OCI-LY1 (cell line): ENCODE measurements at regions not wholly inside any gene's neighbourhood (a gene's known extent, or its start where the extent isn't known, plus 50 kb on each side); places are given as distances from the start of the nearest gene placed in this dataset.

Source experiments
- H2AFZ ChIP-seq: fragments of 200-600 bp; sonication (generic), shearing (Covaris generic); 2 replicates; pipeline ENCODE4 v1.6.0; 2014; ENCODE audit warnings: antibody characterized with exemption, mild to moderate bottlenecking, low read length
- H3F3A ChIP-seq: fragments of 200-600 bp; sonication (generic), shearing (Covaris generic); 2 replicates; pipeline ENCODE4 v1.6.0; 2014; ENCODE audit warnings: mild to moderate bottlenecking, antibody characterized with exemption, low read length, moderate library complexity; ENCODE audit not compliant: insufficient read depth
- H3K27ac ChIP-seq: fragments of 200-600 bp; sonication (generic); 2 replicates; pipeline ENCODE4 v1.5.1; 2014; ENCODE audit warnings: low read length, mixed run types, mild to moderate bottlenecking, low read depth; ENCODE audit not compliant: poor library complexity, severe bottlenecking
- H3K27me3 ChIP-seq: fragments of 200-600 bp; sonication (generic); 2 replicates; pipeline ENCODE4 v1.6.0; 2014; ENCODE audit warnings: antibody characterized with exemption, mild to moderate bottlenecking, low read length, moderate library complexity; ENCODE audit not compliant: insufficient read depth
- H3K36me3 ChIP-seq: fragments of 200-600 bp; sonication (generic); 2 replicates; pipeline ENCODE4 v1.6.1; 2014; ENCODE audit warnings: mild to moderate bottlenecking, antibody characterized with exemption, low read length, moderate library complexity, mixed read lengths; ENCODE audit not compliant: insufficient read depth
- H3K4me1 ChIP-seq: fragments of 200-600 bp; sonication (generic); 2 replicates; pipeline ENCODE4 v1.5.1; 2014; ENCODE audit warnings: mild to moderate bottlenecking, low read length, moderate library complexity; ENCODE audit not compliant: insufficient read depth, severe bottlenecking
- H3K4me2 ChIP-seq: fragments of 200-600 bp; sonication (generic), shearing (Covaris generic); 2 replicates; pipeline ENCODE4 v1.6.1; 2014; ENCODE audit warnings: low read length
- H3K4me3 ChIP-seq: fragments of 200-600 bp; sonication (generic); 2 replicates; pipeline ENCODE4 v1.5.1; 2014; ENCODE audit warnings: low read length, low read depth, mild to moderate bottlenecking, mixed read lengths; ENCODE audit not compliant: poor library complexity, severe bottlenecking
- H3K79me2 ChIP-seq: fragments of 200-600 bp; shearing (Covaris generic); 2 replicates; pipeline ENCODE4 v1.6.1; 2016; ENCODE audit warnings: mixed run types, low read length, mixed read lengths; ENCODE audit not compliant: insufficient read depth
- H3K9ac ChIP-seq: fragments of 200-600 bp; sonication (generic), shearing (Covaris generic); 2 replicates; pipeline ENCODE4 v1.6.1; 2014; ENCODE audit warnings: mild to moderate bottlenecking, low read length, mixed read lengths
- H3K9me2 ChIP-seq: fragments of 200-600 bp; sonication (generic), shearing (Covaris generic); 2 replicates; pipeline ENCODE4 v1.6.1; 2014; ENCODE audit warnings: low read depth, mild to moderate bottlenecking, low read length, mixed read lengths
- H3K9me3 ChIP-seq: fragments of 200-600 bp; shearing (Covaris generic); 2 replicates; pipeline ENCODE4 v1.6.1; 2014; ENCODE audit warnings: low read length, mixed read lengths
- H4K20me1 ChIP-seq: fragments of 200-600 bp; sonication (generic), shearing (Covaris generic); 2 replicates; pipeline ENCODE4 v1.6.0; 2016; ENCODE audit warnings: mild to moderate bottlenecking, low read length; ENCODE audit not compliant: insufficient read depth
- EZH2 ChIP-seq: fragments of 200-600 bp; sonication (generic), shearing (Covaris generic); IDR thresholded peaks from 2 replicates; pipeline ENCODE4 v1.8.0; 2017; ENCODE audit warnings: borderline replicate concordance, mixed run types, mild to moderate bottlenecking, antibody characterized with exemption, low read length, moderate library complexity, mixed read lengths
- TF ChIP-seq, protein P1 (sequence below): fragments of 200-600 bp; sonication (generic), shearing (Covaris generic); IDR thresholded peaks from 2 replicates; pipeline ENCODE4 v1.5.1; 2017; ENCODE audit warnings: mild to moderate bottlenecking, antibody characterized with exemption, low read length, moderate library complexity, mixed read lengths

DNA sequence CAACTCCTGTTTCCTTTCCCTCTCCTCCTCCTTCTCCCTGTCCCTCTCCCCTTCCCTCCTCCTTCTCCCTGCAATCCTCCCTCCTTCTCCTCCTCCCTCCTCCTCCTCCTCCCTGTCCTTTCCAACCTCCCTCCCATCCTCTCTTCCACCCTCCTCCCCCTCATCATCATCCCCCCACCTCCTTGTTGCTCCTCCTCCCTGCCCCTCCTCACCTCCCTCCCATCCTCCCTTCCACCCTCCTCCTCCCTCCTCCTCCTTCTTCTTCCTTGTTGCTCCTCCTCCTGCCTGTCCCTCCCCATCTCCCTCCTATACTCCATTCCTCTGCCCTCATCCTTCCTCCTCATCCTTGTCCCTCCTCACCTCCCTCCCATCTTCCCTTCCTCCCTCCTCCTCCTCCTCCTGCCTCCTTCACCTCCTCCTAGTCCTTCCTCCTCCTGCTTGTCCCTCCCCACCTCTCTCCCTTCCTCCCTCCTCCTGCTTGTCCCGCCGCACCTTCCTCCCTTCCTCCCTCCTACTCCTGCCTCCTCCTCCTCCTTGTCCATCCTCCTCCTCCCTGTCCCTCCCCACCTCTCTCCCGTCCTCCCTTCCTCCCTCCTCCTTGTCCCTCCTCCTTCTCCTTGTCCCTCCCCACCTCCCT is 222.5 kb downstream of the IRF8 start:
- Histone ChIP-seq H3K4me2 (no peak overlapping the region), H3F3A (no peaks in the 10 kb centered on the region), H3K79me2 (no peaks in the 10 kb centered on the region), H3K27me3 (peaks cover 8% of the 10 kb centered on the region; the same call in 1 of the 2 replicates), H4K20me1 (no peaks in the 10 kb centered on the region), H3K9me2 (no peaks in the 10 kb centered on the region), H2AFZ (no peak overlapping the region), H3K4me3 (no peak overlapping the region), H3K27ac (no peak overlapping the region), H3K9ac (no peak overlapping the region), H3K4me1 (no peaks in the 10 kb centered on the region), H3K36me3 (no peaks in the 10 kb centered on the region), H3K9me3 (no peaks in the 10 kb centered on the region)
- no peak for TF ChIP-seq EZH2
- TF ChIP-seq, protein P1, sequence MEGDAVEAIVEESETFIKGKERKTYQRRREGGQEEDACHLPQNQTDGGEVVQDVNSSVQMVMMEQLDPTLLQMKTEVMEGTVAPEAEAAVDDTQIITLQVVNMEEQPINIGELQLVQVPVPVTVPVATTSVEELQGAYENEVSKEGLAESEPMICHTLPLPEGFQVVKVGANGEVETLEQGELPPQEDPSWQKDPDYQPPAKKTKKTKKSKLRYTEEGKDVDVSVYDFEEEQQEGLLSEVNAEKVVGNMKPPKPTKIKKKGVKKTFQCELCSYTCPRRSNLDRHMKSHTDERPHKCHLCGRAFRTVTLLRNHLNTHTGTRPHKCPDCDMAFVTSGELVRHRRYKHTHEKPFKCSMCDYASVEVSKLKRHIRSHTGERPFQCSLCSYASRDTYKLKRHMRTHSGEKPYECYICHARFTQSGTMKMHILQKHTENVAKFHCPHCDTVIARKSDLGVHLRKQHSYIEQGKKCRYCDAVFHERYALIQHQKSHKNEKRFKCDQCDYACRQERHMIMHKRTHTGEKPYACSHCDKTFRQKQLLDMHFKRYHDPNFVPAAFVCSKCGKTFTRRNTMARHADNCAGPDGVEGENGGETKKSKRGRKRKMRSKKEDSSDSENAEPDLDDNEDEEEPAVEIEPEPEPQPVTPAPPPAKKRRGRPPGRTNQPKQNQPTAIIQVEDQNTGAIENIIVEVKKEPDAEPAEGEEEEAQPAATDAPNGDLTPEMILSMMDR, result no peak

DNA sequence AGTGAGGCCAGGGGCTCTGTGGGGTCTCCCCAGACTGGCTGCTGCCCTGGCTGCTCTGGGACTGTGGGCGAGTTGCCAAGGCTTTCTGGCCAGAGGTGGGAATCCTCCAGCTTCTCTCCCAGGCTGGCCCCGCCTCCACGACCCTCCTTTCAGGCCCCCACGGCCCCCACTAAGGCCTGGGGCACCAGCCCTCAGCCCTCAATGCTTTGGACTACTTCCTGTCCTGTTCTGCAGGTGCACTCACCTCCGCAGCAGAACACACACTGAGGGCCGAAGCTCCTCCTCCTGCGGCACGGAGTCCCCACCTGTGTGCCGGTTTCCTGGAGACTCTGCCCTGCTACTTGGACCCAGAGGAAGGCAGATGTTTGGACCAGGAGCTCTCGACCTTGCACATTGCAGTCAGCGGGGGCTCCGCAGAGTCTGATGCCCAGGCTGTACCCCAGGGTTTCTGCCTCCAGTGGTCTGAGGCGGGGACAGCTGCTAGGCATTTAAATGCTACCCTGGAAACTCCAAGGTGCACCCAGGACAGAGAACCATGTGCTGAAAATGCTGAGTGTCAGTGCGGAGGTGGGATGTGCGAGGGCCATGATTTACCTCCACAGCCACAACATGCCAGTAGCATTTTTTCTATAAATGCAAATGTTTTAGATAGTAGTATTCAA is 223.8 kb downstream of the IRF8 start:
- Histone ChIP-seq H3K4me1 (no peaks in the 10 kb centered on the region), H3K36me3 (no peaks in the 10 kb centered on the region), H3K79me2 (no peaks in the 10 kb centered on the region), H3K27ac (no peak overlapping the region), H3K9me3 (no peaks in the 10 kb centered on the region), H3K27me3 (peaks cover 12% of the 10 kb centered on the region; the same call in 1 of the 2 replicates), H3K9me2 (no peaks in the 10 kb centered on the region), H2AFZ (no peak overlapping the region), H3F3A (no peaks in the 10 kb centered on the region), H3K4me2 (no peak overlapping the region), H4K20me1 (no peaks in the 10 kb centered on the region), H3K9ac (no peak overlapping the region), H3K4me3 (no peak overlapping the region)
- no peak for TF ChIP-seq EZH2
- TF ChIP-seq, protein P1, result no peak

DNA sequence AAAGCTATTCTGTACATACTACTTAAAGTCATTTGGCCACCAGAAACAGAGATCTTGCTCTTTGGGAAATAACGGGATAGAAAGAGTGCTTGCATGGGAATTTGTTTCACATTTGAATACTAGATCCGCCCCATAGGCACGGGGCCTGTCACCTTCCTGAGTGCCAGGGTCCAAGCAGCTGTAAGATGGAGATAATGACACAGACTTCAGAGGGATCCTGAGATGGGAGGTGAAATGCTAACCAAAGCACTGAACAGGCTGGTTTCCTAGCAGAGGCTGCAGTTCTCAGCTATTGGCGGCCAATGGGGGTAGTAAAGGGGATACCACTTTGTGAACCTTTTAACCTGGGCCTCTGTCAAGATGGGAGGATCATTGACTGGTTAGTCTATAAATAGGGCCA is 225.4 kb downstream of the IRF8 start:
- peaks cover 12% of the 10 kb centered on the region; the same call in 1 of the 2 replicates for H3K27me3 ChIP-seq
- no peaks in the 10 kb centered on the region for H4K20me1 ChIP-seq
- no peaks in the 10 kb centered on the region for H3K4me1 ChIP-seq
- H3K9ac ChIP-seq, result no peak overlapping the region
- no peaks in the 10 kb centered on the region for H3K9me2 ChIP-seq
- H3K4me3 ChIP-seq, result no peak overlapping the region
- TF ChIP-seq, protein P1, result no peak
- TF ChIP-seq EZH2, result no peak
- H3K4me2 ChIP-seq, result no peak overlapping the region
- H3F3A ChIP-seq, result no peaks in the 10 kb centered on the region
- H3K36me3 ChIP-seq, result no peaks in the 10 kb centered on the region
- no peak overlapping the region for H3K27ac ChIP-seq
- no peaks in the 10 kb centered on the region for H3K79me2 ChIP-seq
- H3K9me3 ChIP-seq, result no peaks in the 10 kb centered on the region
- no peak overlapping the region for H2AFZ ChIP-seq
